WTC11 (cell line): ENCODE measurements at regions not wholly inside any gene's neighbourhood (a gene's known extent, or its start where the extent isn't known, plus 50 kb on each side); places are given as distances from the start of the nearest gene placed in this dataset.

Experiments
- ATAC-seq: fragments of 200-7000 bp; cut with Tn5 transposase; 2 replicates; pipeline ENCODE4 v1.10.0; 2021; ENCODE audit warnings: mild to moderate bottlenecking, moderate library complexity
- CTCF ChIA-PET: fragments of 300-600 bp; sonication (Branson Sonifier 250); formaldehyde crosslinking; loops from one replicate; lab custom pipeline; 2021; ENCODE audit warnings: antibody characterized with exemption; lab: Charles Lee
- POLR2A ChIA-PET: fragments of 350-600 bp; sonication (Branson Sonifier 250); formaldehyde crosslinking; loops from one replicate; lab custom pipeline; 2021; ENCODE audit warnings: antibody characterized with exemption; lab: Charles Lee
- DNase-seq: peaks from one replicate; pipeline ENCODE4 v3.0.0; 2021; ENCODE audit warnings: low spot score
- H3K27ac Mint-ChIP-seq: 2 replicates; pipeline ENCODE4 v1.8.0; 2021; ENCODE audit warnings: mixed read lengths
- H3K27me3 Mint-ChIP-seq: 2 replicates; pipeline ENCODE4 v1.8.0; 2021; ENCODE audit warnings: low read depth, mild to moderate bottlenecking, moderate library complexity, mixed read lengths
- H3K36me3 Mint-ChIP-seq: 2 replicates; pipeline ENCODE4 v1.8.0; 2021; ENCODE audit warnings: mixed read lengths
- H3K4me1 Mint-ChIP-seq: 2 replicates; pipeline ENCODE4 v1.8.0; 2022; ENCODE audit warnings: mixed read lengths
- H3K4me3 Mint-ChIP-seq: 2 replicates; pipeline ENCODE4 v1.8.0; 2021; ENCODE audit warnings: mild to moderate bottlenecking, moderate library complexity, mixed read lengths
- H3K9me3 Mint-ChIP-seq: 2 replicates; pipeline ENCODE4 v1.8.0; 2021; ENCODE audit warnings: mixed read lengths
- ATF3 ChIP-seq: sonication (generic); formaldehyde crosslinking; conservative IDR thresholded peaks from 2 replicates; pipeline ENCODE4 v1.8.1; 2022; ENCODE audit warnings: mild to moderate bottlenecking, missing genetic modification reagents
- CBFB ChIP-seq: sonication (generic); formaldehyde crosslinking; IDR thresholded peaks from 2 replicates; pipeline ENCODE4 v1.8.1; 2022; ENCODE audit warnings: mild to moderate bottlenecking, low read depth, missing genetic modification reagents
- E2F1 ChIP-seq: sonication (generic); formaldehyde crosslinking; IDR thresholded peaks from 2 replicates; pipeline ENCODE4 v1.8.0; 2022; ENCODE audit warnings: mild to moderate bottlenecking, missing genetic modification reagents
- E2F5 ChIP-seq: sonication (generic); formaldehyde crosslinking; IDR thresholded peaks from 2 replicates; pipeline ENCODE4 v1.8.1; 2022; ENCODE audit warnings: mild to moderate bottlenecking, moderate library complexity, missing genetic modification reagents
- ETV6 ChIP-seq: sonication (generic); formaldehyde crosslinking; IDR thresholded peaks from 2 replicates; pipeline ENCODE4 v1.8.1; 2022; ENCODE audit warnings: mild to moderate bottlenecking, missing genetic modification reagents
- FOXP1 ChIP-seq: sonication (generic); formaldehyde crosslinking; IDR thresholded peaks from 2 replicates; pipeline ENCODE4 v1.8.0; 2022; ENCODE audit warnings: missing genetic modification reagents, mild to moderate bottlenecking, moderate library complexity, borderline replicate concordance
- GABPB1 ChIP-seq: sonication (generic); formaldehyde crosslinking; IDR thresholded peaks from 2 replicates; pipeline ENCODE4 v1.8.1; 2023; ENCODE audit warnings: mild to moderate bottlenecking, missing genetic modification reagents
- GRHL2 ChIP-seq: fragments of 250-450 bp; sonication (Bioruptor Pico); IDR thresholded peaks from 2 replicates; pipeline ENCODE4 v1.8.0; 2022; ENCODE audit warnings: mild to moderate bottlenecking, moderate library complexity; ENCODE audit not compliant: insufficient replicate concordance, severe bottlenecking
- HMGA2 ChIP-seq: fragments of 250-450 bp; sonication (Bioruptor Pico); IDR thresholded peaks from 2 replicates; pipeline ENCODE4 v1.4.0; 2021; ENCODE audit warnings: mild to moderate bottlenecking, moderate library complexity
- SOX15 ChIP-seq: fragments of 250-450 bp; sonication (Bioruptor Pico); IDR thresholded peaks from 2 replicates; pipeline ENCODE4 v1.9.0; 2021; ENCODE audit warnings: mild to moderate bottlenecking
- TEAD4 ChIP-seq: sonication (generic); formaldehyde crosslinking; IDR thresholded peaks from 2 replicates; pipeline ENCODE4 v1.8.0; 2022; ENCODE audit warnings: mild to moderate bottlenecking, missing genetic modification reagents
- USF2 ChIP-seq: sonication (generic); formaldehyde crosslinking; IDR thresholded peaks from 2 replicates; pipeline ENCODE4 v1.8.1; 2023; ENCODE audit warnings: mild to moderate bottlenecking, missing genetic modification reagents, moderate library complexity
- ZBTB43 ChIP-seq: sonication (generic); formaldehyde crosslinking; IDR thresholded peaks from 2 replicates; pipeline ENCODE4 v1.8.1; 2023; ENCODE audit warnings: mild to moderate bottlenecking, missing genetic modification reagents
- ZMAT4 ChIP-seq: fragments of 250-450 bp; sonication (Bioruptor Pico); IDR thresholded peaks from 2 replicates; pipeline ENCODE4 v1.9.0; 2021; ENCODE audit warnings: mild to moderate bottlenecking
- ZNF121 ChIP-seq: sonication (generic); formaldehyde crosslinking; IDR thresholded peaks from 2 replicates; pipeline ENCODE4 v1.8.0; 2023; ENCODE audit warnings: missing genetic modification reagents
- ZNF219 ChIP-seq: sonication (generic); formaldehyde crosslinking; IDR thresholded peaks from 2 replicates; pipeline ENCODE4 v1.8.0; 2023; ENCODE audit warnings: missing genetic modification reagents, mild to moderate bottlenecking, borderline replicate concordance
- ZNF317 ChIP-seq: sonication (generic); formaldehyde crosslinking; IDR thresholded peaks from 2 replicates; pipeline ENCODE4 v1.8.1; 2023; ENCODE audit warnings: low read depth, mild to moderate bottlenecking, moderate library complexity, missing genetic modification reagents, borderline replicate concordance
- ZNF423 ChIP-seq: fragments of 250-450 bp; sonication (Bioruptor Pico); IDR thresholded peaks from 2 replicates; pipeline ENCODE4 v2.1.2; 2022; ENCODE audit warnings: mild to moderate bottlenecking, moderate library complexity
- TF ChIP-seq, protein P1 (sequence below): sonication (generic); formaldehyde crosslinking; IDR thresholded peaks from 2 replicates; pipeline ENCODE4 v1.8.1; 2022; ENCODE audit warnings: low read depth, missing genetic modification reagents, borderline replicate concordance
- TF ChIP-seq, protein P2 (sequence below): sonication (generic); formaldehyde crosslinking; conservative IDR thresholded peaks from 2 replicates; pipeline ENCODE4 v1.8.1; 2023; ENCODE audit warnings: mild to moderate bottlenecking, low read depth, missing genetic modification reagents, moderate library complexity

DNA sequence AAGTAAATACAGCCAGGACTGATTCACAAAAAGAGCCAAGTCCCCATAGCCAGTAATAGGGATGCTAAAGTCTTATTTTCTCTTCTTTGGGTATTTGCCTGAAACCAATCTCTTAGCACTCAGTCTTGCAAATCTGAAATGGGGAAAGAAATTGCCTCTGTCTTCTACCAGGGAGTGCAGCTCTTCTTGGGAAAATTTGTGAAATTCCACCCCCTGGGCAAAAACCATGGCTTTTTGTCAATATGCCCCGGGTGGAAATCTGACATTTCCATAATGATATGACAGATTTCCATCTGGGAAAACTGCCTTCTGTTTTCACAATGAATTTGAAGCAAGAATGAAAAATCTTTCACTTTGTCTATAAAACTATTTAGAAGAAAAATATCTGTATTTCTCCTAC lies 628.1 kb downstream of the BCL11A start:
- ChIA-PET POLR2A (no interaction called here), CTCF (no interaction called here)
- TF ChIP-seq ZNF121 (CRISPR knock-in tag) = no peak
- TF ChIP-seq ATF3 = no peak
- TF ChIP-seq, protein P1, sequence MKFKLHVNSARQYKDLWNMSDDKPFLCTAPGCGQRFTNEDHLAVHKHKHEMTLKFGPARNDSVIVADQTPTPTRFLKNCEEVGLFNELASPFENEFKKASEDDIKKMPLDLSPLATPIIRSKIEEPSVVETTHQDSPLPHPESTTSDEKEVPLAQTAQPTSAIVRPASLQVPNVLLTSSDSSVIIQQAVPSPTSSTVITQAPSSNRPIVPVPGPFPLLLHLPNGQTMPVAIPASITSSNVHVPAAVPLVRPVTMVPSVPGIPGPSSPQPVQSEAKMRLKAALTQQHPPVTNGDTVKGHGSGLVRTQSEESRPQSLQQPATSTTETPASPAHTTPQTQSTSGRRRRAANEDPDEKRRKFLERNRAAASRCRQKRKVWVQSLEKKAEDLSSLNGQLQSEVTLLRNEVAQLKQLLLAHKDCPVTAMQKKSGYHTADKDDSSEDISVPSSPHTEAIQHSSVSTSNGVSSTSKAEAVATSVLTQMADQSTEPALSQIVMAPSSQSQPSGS (CRISPR knock-in tag) = no peak
- TF ChIP-seq E2F1 (CRISPR knock-in tag) = no peak
- no peak for TF ChIP-seq E2F5 (CRISPR knock-in tag)
- TF ChIP-seq TEAD4 (CRISPR knock-in tag) = no peak
- TF ChIP-seq CBFB (CRISPR knock-in tag) = no peak
- no peak for TF ChIP-seq FOXP1 (CRISPR knock-in tag)
- no peak for TF ChIP-seq SOX15 (CRISPR knock-in tag)
- no peak for TF ChIP-seq USF2
- no peak for TF ChIP-seq ZNF423 (CRISPR knock-in tag)
- TF ChIP-seq ZBTB43 = no peak
- TF ChIP-seq ETV6 (CRISPR knock-in tag) = no peak
- TF ChIP-seq, protein P2, sequence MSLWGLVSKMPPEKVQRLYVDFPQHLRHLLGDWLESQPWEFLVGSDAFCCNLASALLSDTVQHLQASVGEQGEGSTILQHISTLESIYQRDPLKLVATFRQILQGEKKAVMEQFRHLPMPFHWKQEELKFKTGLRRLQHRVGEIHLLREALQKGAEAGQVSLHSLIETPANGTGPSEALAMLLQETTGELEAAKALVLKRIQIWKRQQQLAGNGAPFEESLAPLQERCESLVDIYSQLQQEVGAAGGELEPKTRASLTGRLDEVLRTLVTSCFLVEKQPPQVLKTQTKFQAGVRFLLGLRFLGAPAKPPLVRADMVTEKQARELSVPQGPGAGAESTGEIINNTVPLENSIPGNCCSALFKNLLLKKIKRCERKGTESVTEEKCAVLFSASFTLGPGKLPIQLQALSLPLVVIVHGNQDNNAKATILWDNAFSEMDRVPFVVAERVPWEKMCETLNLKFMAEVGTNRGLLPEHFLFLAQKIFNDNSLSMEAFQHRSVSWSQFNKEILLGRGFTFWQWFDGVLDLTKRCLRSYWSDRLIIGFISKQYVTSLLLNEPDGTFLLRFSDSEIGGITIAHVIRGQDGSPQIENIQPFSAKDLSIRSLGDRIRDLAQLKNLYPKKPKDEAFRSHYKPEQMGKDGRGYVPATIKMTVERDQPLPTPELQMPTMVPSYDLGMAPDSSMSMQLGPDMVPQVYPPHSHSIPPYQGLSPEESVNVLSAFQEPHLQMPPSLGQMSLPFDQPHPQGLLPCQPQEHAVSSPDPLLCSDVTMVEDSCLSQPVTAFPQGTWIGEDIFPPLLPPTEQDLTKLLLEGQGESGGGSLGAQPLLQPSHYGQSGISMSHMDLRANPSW = no peak
- TF ChIP-seq ZNF219 = no peak
- no peak for TF ChIP-seq GRHL2 (CRISPR knock-in tag)
- no peak for TF ChIP-seq GABPB1 (CRISPR knock-in tag)
- TF ChIP-seq ZNF317 (CRISPR knock-in tag) = no peak
- TF ChIP-seq HMGA2 (CRISPR knock-in tag) = no peak
- no peak for TF ChIP-seq ZMAT4 (CRISPR knock-in tag)
- Mint-ChIP-seq H3K4me1 (peaks cover 19% of the 10 kb centered on the region), H3K27ac (no peak overlapping the region), H3K36me3 (no peaks in the 10 kb centered on the region), H3K4me3 (no peak overlapping the region), H3K27me3 (no peaks in the 10 kb centered on the region), H3K9me3 (no peaks in the 10 kb centered on the region)
- ATAC-seq (no peak), DNase-seq (no peak)
